SK-N-SH (cell line): ENCODE measurements at regions not wholly inside any gene's neighbourhood (a gene's known extent, or its start where the extent isn't known, plus 50 kb on each side); places are given as distances from the start of the nearest gene placed in this dataset.

Source experiments
- CTCF ChIA-PET: fragments of 300-600, 350-600 bp; formaldehyde crosslinking; extraction: SDS; loops from one replicate; lab custom pipeline; 2021; lab: Yijun Ruan, JAX
- POLR2A ChIA-PET: fragments of 350-600 bp; sonication (Branson Sonifier 250); formaldehyde crosslinking; extraction: SDS; loops from one replicate; lab custom pipeline; 2020; ENCODE audit warnings: antibody characterized with exemption, inconsistent platforms; lab: Yijun Ruan, JAX
- DNase-seq: peaks from one replicate; pipeline ENCODE4 v3.0.0; 2012
- H2AFZ ChIP-seq: fragments of 200-600 bp; sonication (generic); 2 replicates; pipeline ENCODE4 v1.8.1; 2016; ENCODE audit warnings: antibody characterized with exemption, mild to moderate bottlenecking, low read depth
- H3F3A ChIP-seq: fragments of 200-600 bp; sonication (generic); replicated peaks from 2 replicates; pipeline ENCODE3; 2016; ENCODE audit warnings: antibody characterized with exemption, mild to moderate bottlenecking; ENCODE audit not compliant: insufficient read depth
- H3K27ac ChIP-seq, 2 experiments: fragments of 200-500 bp in 1 of 2; fragments of 200-600 bp in 1 of 2; sonication (Bioruptor generic) in 1 of 2; sonication (generic), shearing (Covaris generic) in 1 of 2; 2 replicates each; pipeline versions ENCODE4 v1.5.1 to v1.6.1; 2014 to 2016; ENCODE audit warnings: low read depth in 2 of 2, inconsistent platforms in 1 of 2, low read length in 1 of 2, mild to moderate bottlenecking in 1 of 2, mixed read lengths in 1 of 2
- H3K27me3 ChIP-seq: fragments of 200-600 bp; sonication (generic), shearing (Covaris generic); 2 replicates; pipeline ENCODE4 v1.6.1; 2016; ENCODE audit warnings: mixed run types; ENCODE audit not compliant: insufficient read depth
- H3K36me3 ChIP-seq, 2 experiments: fragments of 200-500 bp in 1 of 2; fragments of 200-600 bp in 1 of 2; sonication (Bioruptor generic) in 1 of 2; sonication (generic) in 1 of 2; replicated peaks in 1 of 2; 2 replicates each; pipeline versions ENCODE3 to v1.5.1; 2014 to 2016; ENCODE audit warnings: low read length in 1 of 2, mild to moderate bottlenecking in 1 of 2; ENCODE audit not compliant: insufficient read depth in 2 of 2, control insufficient read depth in 1 of 2
- H3K4me1 ChIP-seq, 2 experiments: fragments of 200-500 bp in 1 of 2; fragments of 200-600 bp in 1 of 2; sonication (Bioruptor generic) in 1 of 2; sonication (generic), shearing (Covaris generic) in 1 of 2; 2 replicates each; pipeline versions ENCODE4 v1.5.1 to v1.6.1; 2014 to 2016; ENCODE audit warnings: low read depth in 1 of 2, low read length in 1 of 2, mixed run types in 1 of 2; ENCODE audit not compliant: insufficient read depth in 2 of 2, control insufficient read depth in 1 of 2
- H3K4me2 ChIP-seq: fragments of 200-600 bp; sonication (generic), shearing (Covaris generic); 2 replicates; pipeline ENCODE4 v1.6.1; 2017; ENCODE audit warnings: mixed run types
- H3K4me3 ChIP-seq, 2 experiments: fragments of 200-500 bp in 1 of 2; fragments of 200-600 bp in 1 of 2; sonication (Bioruptor generic) in 1 of 2; sonication (generic), shearing (Covaris generic) in 1 of 2; 2 replicates each; pipeline versions ENCODE4 v1.5.1 to v1.8.1; 2014 to 2016; ENCODE audit warnings: low read depth in 2 of 2, inconsistent platforms in 1 of 2, low read length in 1 of 2, mild to moderate bottlenecking in 1 of 2, mixed read lengths in 1 of 2, moderate library complexity in 1 of 2
- H3K79me2 ChIP-seq: fragments of 200-600 bp; sonication (generic); 2 replicates; pipeline ENCODE4 v1.8.1; 2017; ENCODE audit warnings: mild to moderate bottlenecking; ENCODE audit not compliant: insufficient read depth
- H3K9ac ChIP-seq: fragments of 200-600 bp; sonication (generic); 2 replicates; pipeline ENCODE4 v1.6.1; 2017; ENCODE audit warnings: mixed run types
- H3K9me2 ChIP-seq: fragments of 200-600 bp; sonication (generic); 2 replicates; pipeline ENCODE4 v1.6.1; 2017; ENCODE audit warnings: mixed run types
- H3K9me3 ChIP-seq: fragments of 200-600 bp; sonication (generic); 2 replicates; pipeline ENCODE4 v1.6.1; 2017; ENCODE audit warnings: mixed run types, mild to moderate bottlenecking, moderate library complexity
- H4K20me1 ChIP-seq: fragments of 200-600 bp; sonication (generic); 2 replicates; pipeline ENCODE4 v1.6.1; 2017; ENCODE audit warnings: mild to moderate bottlenecking, mixed run types; ENCODE audit not compliant: insufficient read depth
- CHD2 ChIP-seq: fragments of 150-350 bp; IDR thresholded peaks from 2 replicates; pipeline ENCODE4 v1.6.1; 2018; ENCODE audit warnings: low read length; ENCODE audit not compliant: partially characterized antibody
- ELF1 ChIP-seq: IDR thresholded peaks from 2 replicates; pipeline ENCODE4 v1.4.0; 2012
- EZH2phosphoT487 ChIP-seq: fragments of 200-600 bp; sonication (generic); IDR thresholded peaks from 2 replicates; pipeline ENCODE4 v1.6.1; 2017; ENCODE audit warnings: low read depth, mixed run types, mild to moderate bottlenecking, antibody characterized with exemption, moderate library complexity, borderline replicate concordance
- FOXJ3 ChIP-seq: sonication (generic); formaldehyde crosslinking; IDR thresholded peaks from 2 replicates; pipeline ENCODE4 v1.5.1; 2020; ENCODE audit warnings: mild to moderate bottlenecking, missing genetic modification reagents
- FOXM1 ChIP-seq: IDR thresholded peaks from 2 replicates; pipeline ENCODE4 v1.4.0; 2012; ENCODE audit warnings: low read depth, mild to moderate bottlenecking
- MAX ChIP-seq: IDR thresholded peaks from 2 replicates; pipeline ENCODE4 v1.4.0; 2012; ENCODE audit warnings: low read depth
- MEF2A ChIP-seq: IDR thresholded peaks from 2 replicates; pipeline ENCODE4 v1.4.0; 2012; ENCODE audit warnings: low read depth, borderline replicate concordance
- MXI1 ChIP-seq: IDR thresholded peaks from 2 replicates; pipeline ENCODE4 v1.6.1; 2012; ENCODE audit warnings: mild to moderate bottlenecking, low read depth, low read length, improper control_type of control experiment
- RAD21 ChIP-seq: IDR thresholded peaks from 2 replicates; pipeline ENCODE4 v1.6.1; 2012; ENCODE audit warnings: mild to moderate bottlenecking, low read length
- RCOR1 ChIP-seq: fragments of 150-350 bp; IDR thresholded peaks from 2 replicates; pipeline ENCODE4 v1.6.1; 2017; ENCODE audit warnings: antibody characterized with exemption, low read length
- RFX5 ChIP-seq: IDR thresholded peaks from 2 replicates; pipeline ENCODE4 v1.6.1; 2012; ENCODE audit warnings: mild to moderate bottlenecking, improper control_type of control experiment, low read length
- TAF1 ChIP-seq: IDR thresholded peaks from 2 replicates; pipeline ENCODE4 v1.6.1; 2012; ENCODE audit warnings: low read depth, mild to moderate bottlenecking, low read length, moderate library complexity, borderline replicate concordance
- USF2 ChIP-seq: fragments of 150-350 bp; IDR thresholded peaks from 2 replicates; pipeline ENCODE4 v1.6.1; 2017; ENCODE audit warnings: antibody characterized with exemption, low read length, low read depth, borderline replicate concordance
- YY1 ChIP-seq: IDR thresholded peaks from 2 replicates; pipeline ENCODE4 v1.4.0; 2012; ENCODE audit warnings: low read depth, mild to moderate bottlenecking
- WGBS: methylation state at CpG from one replicate; pipeline ENCODE4 v1.1.6; 2017; ENCODE audit warnings: low lambda C conversion rate; 5-methylcytosine and 5-hydroxymethylcytosine counted together
- TF ChIP-seq, protein P1 (sequence below): fragments of 150-350 bp; IDR thresholded peaks from 2 replicates; pipeline ENCODE4 v1.6.1; 2016; ENCODE audit warnings: mild to moderate bottlenecking, low read depth, low read length
- TF ChIP-seq, protein P2 (sequence below): IDR thresholded peaks from 2 replicates; pipeline ENCODE4 v1.4.0; 2012; ENCODE audit warnings: low read depth, borderline replicate concordance
- TF ChIP-seq, protein P3 (sequence below): fragments of 200-600 bp; sonication (generic); IDR thresholded peaks from 2 replicates; pipeline ENCODE4 v1.6.1; 2017; ENCODE audit warnings: antibody characterized with exemption, mild to moderate bottlenecking, moderate library complexity

- CTCF ChIA-PET = no interaction called here
- Histone ChIP-seq H3K27ac (no peak overlapping the region), H3K4me3 (no peak overlapping the region), H3K36me3 (no peaks in the 10 kb centered on the region), H3K27me3 (no peaks in the 10 kb centered on the region), H3K9ac (no peak overlapping the region), H4K20me1 (no peaks in the 10 kb centered on the region), H3K4me2 (no peak overlapping the region), H2AFZ (no peak overlapping the region), H3F3A (no peaks in the 10 kb centered on the region)
- 8% methylated on average over 2 of the region's 2 CpGs for WGBS
- POLR2A ChIA-PET = no interaction called here
- TF ChIP-seq RAD21 (no peak), YY1 (no peak), EZH2phosphoT487 (no peak), MXI1 (no peak), MAX (no peak), FOXJ3 (CRISPR knock-in tag) (no peak), CHD2 (no peak), RCOR1 (no peak), ELF1 (no peak), FOXM1 (no peak), TAF1 (no peak), MEF2A (no peak), USF2 (no peak), RFX5 (no peak)
- TF ChIP-seq, protein P1, sequence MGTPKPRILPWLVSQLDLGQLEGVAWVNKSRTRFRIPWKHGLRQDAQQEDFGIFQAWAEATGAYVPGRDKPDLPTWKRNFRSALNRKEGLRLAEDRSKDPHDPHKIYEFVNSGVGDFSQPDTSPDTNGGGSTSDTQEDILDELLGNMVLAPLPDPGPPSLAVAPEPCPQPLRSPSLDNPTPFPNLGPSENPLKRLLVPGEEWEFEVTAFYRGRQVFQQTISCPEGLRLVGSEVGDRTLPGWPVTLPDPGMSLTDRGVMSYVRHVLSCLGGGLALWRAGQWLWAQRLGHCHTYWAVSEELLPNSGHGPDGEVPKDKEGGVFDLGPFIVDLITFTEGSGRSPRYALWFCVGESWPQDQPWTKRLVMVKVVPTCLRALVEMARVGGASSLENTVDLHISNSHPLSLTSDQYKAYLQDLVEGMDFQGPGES = no peak
- TF ChIP-seq, protein P2, sequence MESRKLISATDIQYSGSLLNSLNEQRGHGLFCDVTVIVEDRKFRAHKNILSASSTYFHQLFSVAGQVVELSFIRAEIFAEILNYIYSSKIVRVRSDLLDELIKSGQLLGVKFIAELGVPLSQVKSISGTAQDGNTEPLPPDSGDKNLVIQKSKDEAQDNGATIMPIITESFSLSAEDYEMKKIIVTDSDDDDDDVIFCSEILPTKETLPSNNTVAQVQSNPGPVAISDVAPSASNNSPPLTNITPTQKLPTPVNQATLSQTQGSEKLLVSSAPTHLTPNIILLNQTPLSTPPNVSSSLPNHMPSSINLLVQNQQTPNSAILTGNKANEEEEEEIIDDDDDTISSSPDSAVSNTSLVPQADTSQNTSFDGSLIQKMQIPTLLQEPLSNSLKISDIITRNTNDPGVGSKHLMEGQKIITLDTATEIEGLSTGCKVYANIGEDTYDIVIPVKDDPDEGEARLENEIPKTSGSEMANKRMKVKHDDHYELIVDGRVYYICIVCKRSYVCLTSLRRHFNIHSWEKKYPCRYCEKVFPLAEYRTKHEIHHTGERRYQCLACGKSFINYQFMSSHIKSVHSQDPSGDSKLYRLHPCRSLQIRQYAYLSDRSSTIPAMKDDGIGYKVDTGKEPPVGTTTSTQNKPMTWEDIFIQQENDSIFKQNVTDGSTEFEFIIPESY = no peak
- TF ChIP-seq, protein P3, sequence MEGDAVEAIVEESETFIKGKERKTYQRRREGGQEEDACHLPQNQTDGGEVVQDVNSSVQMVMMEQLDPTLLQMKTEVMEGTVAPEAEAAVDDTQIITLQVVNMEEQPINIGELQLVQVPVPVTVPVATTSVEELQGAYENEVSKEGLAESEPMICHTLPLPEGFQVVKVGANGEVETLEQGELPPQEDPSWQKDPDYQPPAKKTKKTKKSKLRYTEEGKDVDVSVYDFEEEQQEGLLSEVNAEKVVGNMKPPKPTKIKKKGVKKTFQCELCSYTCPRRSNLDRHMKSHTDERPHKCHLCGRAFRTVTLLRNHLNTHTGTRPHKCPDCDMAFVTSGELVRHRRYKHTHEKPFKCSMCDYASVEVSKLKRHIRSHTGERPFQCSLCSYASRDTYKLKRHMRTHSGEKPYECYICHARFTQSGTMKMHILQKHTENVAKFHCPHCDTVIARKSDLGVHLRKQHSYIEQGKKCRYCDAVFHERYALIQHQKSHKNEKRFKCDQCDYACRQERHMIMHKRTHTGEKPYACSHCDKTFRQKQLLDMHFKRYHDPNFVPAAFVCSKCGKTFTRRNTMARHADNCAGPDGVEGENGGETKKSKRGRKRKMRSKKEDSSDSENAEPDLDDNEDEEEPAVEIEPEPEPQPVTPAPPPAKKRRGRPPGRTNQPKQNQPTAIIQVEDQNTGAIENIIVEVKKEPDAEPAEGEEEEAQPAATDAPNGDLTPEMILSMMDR = no peak
- TF ChIP-seq, all 33 proteins: peak for 0
- Histone ChIP-seq H3K79me2 (no peaks in the 10 kb centered on the region), H3K9me2 (no peaks in the 10 kb centered on the region; the same call in 1 of the 2 replicates), H3K9me3 (no peaks in the 10 kb centered on the region), H3K4me1 (no peaks in the 10 kb centered on the region)
- no peak for DNase-seq
These were observed 378.6 kb upstream of the C16orf82 start for GRCh38 chr16:26688105-26688504.
